ENCODE measurements at regions not wholly inside any gene's neighbourhood (a gene's known extent, or its start where the extent isn't known, plus 50 kb on each side); places are given as distances from the start of the nearest gene placed in this dataset.

GRCh38 chr3:147939839-147940238 lies 530.7 kb downstream of the ZIC1 start:
- Histone ChIP-seq H3K36me3 (ENCODE audit: control insufficient read depth in 2 of 2, extremely low read depth in 1 of 2, insufficient read depth in 2 of 2, low read length in 2 of 2) (no peaks in the 10 kb centered on the region), H3K9me1 (ENCODE audit: control insufficient read depth, extremely low read depth, insufficient read depth, low read length) (no peaks in the 10 kb centered on the region), H4K20me1 (ENCODE audit: control insufficient read depth, extremely low read depth, insufficient read depth, low read length) (no peaks in the 10 kb centered on the region), H3K27ac (ENCODE audit: control insufficient read depth, insufficient read depth, low read length) (no peak overlapping the region), H3K79me2 (ENCODE audit: control insufficient read depth, insufficient read depth, low read length) (no peaks in the 10 kb centered on the region), H3K9ac (ENCODE audit: control insufficient read depth, extremely low read depth, insufficient read depth, low read length) (no peak overlapping the region), H3K4me2 (ENCODE audit: control insufficient read depth, extremely low read depth, insufficient read depth, low read depth, low read length) (no peak overlapping the region), H2AFZ (ENCODE audit: control insufficient read depth, low read length) (peak overlapping the region; percentile 30), H3K4me3 (ENCODE audit: control insufficient read depth in 2 of 3, extremely low read depth in 1 of 3, insufficient read depth in 2 of 3, low read depth in 1 of 3, low read length in 3 of 3) (no peak overlapping the region), H3K27me3 (ENCODE audit: control insufficient read depth, extremely low read depth, insufficient read depth, low read length) (no peaks in the 10 kb centered on the region), H3K9me3 (ENCODE audit: control insufficient read depth, low read depth, low read length) (no peaks in the 10 kb centered on the region), H3K4me1 (ENCODE audit: control insufficient read depth, extremely low read depth, insufficient read depth, low read length) (peaks cover 8% of the 10 kb centered on the region)
- no peak for FAIRE-seq
- dilution Hi-C loops (cut with MboI; ENCODE audit: extremely low pct_ligation_motif_present, low sequenced_read_pairs): no loop called here
- DNase-seq (ENCODE audit: low read depth, low spot score): no peak
- TF ChIP-seq CTCF (optimal IDR thresholded peaks at IDR 0.05 in 1 of 3, IDR thresholded peaks at IDR 0.05 in 1 of 3, conservative IDR thresholded peaks at IDR 0.05 in 1 of 3; ENCODE audit: extremely low read depth in 1 of 3, insufficient read depth in 2 of 3, low read length in 3 of 3): no peak
- no peak for TF ChIP-seq EZH2 (IDR thresholded peaks at IDR 0.05; ENCODE audit: low read length)

GRCh38 chr3:147940405-147941193 lies 531.4 kb downstream of the ZIC1 start:
- DNase-seq (ENCODE audit: low read depth, low spot score) (no peak), FAIRE-seq (no peak)
- Histone ChIP-seq H3K4me3 (ENCODE audit: control insufficient read depth in 2 of 3, extremely low read depth in 1 of 3, insufficient read depth in 2 of 3, low read depth in 1 of 3, low read length in 3 of 3) (no peak overlapping the region), H3K9ac (ENCODE audit: control insufficient read depth, extremely low read depth, insufficient read depth, low read length) (no peak overlapping the region), H3K27ac (ENCODE audit: control insufficient read depth, insufficient read depth, low read length) (no peak overlapping the region), H3K9me1 (ENCODE audit: control insufficient read depth, extremely low read depth, insufficient read depth, low read length) (no peaks in the 10 kb centered on the region), H3K4me2 (ENCODE audit: control insufficient read depth, extremely low read depth, insufficient read depth, low read depth, low read length) (no peak overlapping the region), H3K27me3 (ENCODE audit: control insufficient read depth, extremely low read depth, insufficient read depth, low read length) (no peaks in the 10 kb centered on the region), H3K9me3 (ENCODE audit: control insufficient read depth, low read depth, low read length) (no peaks in the 10 kb centered on the region), H3K36me3 (ENCODE audit: control insufficient read depth in 2 of 2, extremely low read depth in 1 of 2, insufficient read depth in 2 of 2, low read length in 2 of 2) (no peaks in the 10 kb centered on the region), H3K79me2 (ENCODE audit: control insufficient read depth, insufficient read depth, low read length) (no peaks in the 10 kb centered on the region), H3K4me1 (ENCODE audit: control insufficient read depth, extremely low read depth, insufficient read depth, low read length) (peaks cover 8% of the 10 kb centered on the region), H4K20me1 (ENCODE audit: control insufficient read depth, extremely low read depth, insufficient read depth, low read length) (no peaks in the 10 kb centered on the region), H2AFZ (ENCODE audit: control insufficient read depth, low read length) (no peak overlapping the region)
- dilution Hi-C loops (cut with MboI; ENCODE audit: extremely low pct_ligation_motif_present, low sequenced_read_pairs): no loop called here
- TF ChIP-seq EZH2 (IDR thresholded peaks at IDR 0.05; ENCODE audit: low read length): no peak
- no peak for TF ChIP-seq CTCF (optimal IDR thresholded peaks at IDR 0.05 in 1 of 3, IDR thresholded peaks at IDR 0.05 in 1 of 3, conservative IDR thresholded peaks at IDR 0.05 in 1 of 3; ENCODE audit: extremely low read depth in 1 of 3, insufficient read depth in 2 of 3, low read length in 3 of 3)

All from keratinocyte (primary cell).